MM.1S (cell line): ENCODE measurements at regions not wholly inside any gene's neighbourhood (a gene's known extent, or its start where the extent isn't known, plus 50 kb on each side); places are given as distances from the start of the nearest gene placed in this dataset.

Experiments
- DNase-seq: peaks from one replicate; pipeline ENCODE4 v3.0.0-alpha.2; 2015
- H2AFZ ChIP-seq: fragments of 300-600 bp; sonication (generic); 2 replicates; pipeline ENCODE4 v1.6.0; 2016; ENCODE audit warnings: antibody characterized with exemption, low read length
- H3F3A ChIP-seq: fragments of 300-600 bp; sonication (generic); 2 replicates; pipeline ENCODE4 v1.6.1; 2016; ENCODE audit warnings: mild to moderate bottlenecking, antibody characterized with exemption, low read length, moderate library complexity, mixed read lengths; ENCODE audit not compliant: insufficient read depth
- H3K27ac ChIP-seq: fragments of 300-600 bp; sonication (generic); 2 replicates; pipeline ENCODE4 v1.5.1; 2016; ENCODE audit warnings: mild to moderate bottlenecking, low read length
- H3K27me3 ChIP-seq: fragments of 300-600 bp; sonication (generic); replicated peaks from 2 replicates; pipeline ENCODE4 v1.6.0; 2016; ENCODE audit warnings: low read length; ENCODE audit not compliant: insufficient read depth
- H3K36me3 ChIP-seq: fragments of 300-600 bp; sonication (generic); replicated peaks from 2 replicates; pipeline ENCODE4 v1.6.1; 2016; ENCODE audit warnings: mild to moderate bottlenecking, low read length, mixed read lengths; ENCODE audit not compliant: insufficient read depth
- H3K4me1 ChIP-seq: fragments of 300-600 bp; sonication (generic); 2 replicates; pipeline ENCODE4 v1.6.1; 2016; ENCODE audit warnings: low read length, mixed read lengths
- H3K4me2 ChIP-seq: fragments of 300-600 bp; sonication (generic); 2 replicates; pipeline ENCODE4 v1.6.0; 2016; ENCODE audit warnings: low read depth, low read length
- H3K4me3 ChIP-seq: fragments of 300-600 bp; sonication (generic); 2 replicates; pipeline ENCODE4 v1.5.1; 2016; ENCODE audit warnings: low read length, mixed read lengths
- H3K79me2 ChIP-seq: fragments of 300-600 bp; sonication (generic); 2 replicates; pipeline ENCODE4 v1.6.1; 2016; ENCODE audit warnings: mixed run types, low read length, mixed read lengths
- H3K9ac ChIP-seq: fragments of 300-600 bp; sonication (generic); 2 replicates; pipeline ENCODE4 v1.6.1; 2016; ENCODE audit warnings: low read length, mixed read lengths
- H3K9me2 ChIP-seq: fragments of 300-600 bp; sonication (generic); replicated peaks from 2 replicates; pipeline ENCODE4 v1.6.1; 2016; ENCODE audit warnings: mild to moderate bottlenecking, low read length, mixed read lengths; ENCODE audit not compliant: insufficient read depth
- H3K9me3 ChIP-seq: fragments of 300-600 bp; sonication (generic); replicated peaks from 2 replicates; pipeline ENCODE4 v1.6.1; 2016; ENCODE audit warnings: mild to moderate bottlenecking, low read length, mixed read lengths; ENCODE audit not compliant: insufficient read depth
- H4K20me1 ChIP-seq: fragments of 300-600 bp; sonication (generic); 2 replicates; pipeline ENCODE4 v1.6.1; 2016; ENCODE audit warnings: mild to moderate bottlenecking, low read length, moderate library complexity, mixed read lengths; ENCODE audit not compliant: insufficient read depth
- CTCF ChIP-seq: fragments of 300-600 bp; sonication (generic); IDR thresholded peaks from 2 replicates; pipeline ENCODE4 v1.5.1; 2016; ENCODE audit warnings: antibody characterized with exemption, low read length, mixed read lengths
- EZH2 ChIP-seq: fragments of 300-600 bp; sonication (generic); optimal IDR thresholded peaks from 2 replicates; pipeline ENCODE3; 2017; ENCODE audit warnings: low read depth, mild to moderate bottlenecking, antibody characterized with exemption, low read length, mixed read lengths
- EZH2phosphoT487 ChIP-seq: fragments of 300-600 bp; sonication (generic); IDR thresholded peaks from 2 replicates; pipeline ENCODE4 v1.6.1; 2018; ENCODE audit warnings: antibody characterized with exemption, low read length

DNA sequence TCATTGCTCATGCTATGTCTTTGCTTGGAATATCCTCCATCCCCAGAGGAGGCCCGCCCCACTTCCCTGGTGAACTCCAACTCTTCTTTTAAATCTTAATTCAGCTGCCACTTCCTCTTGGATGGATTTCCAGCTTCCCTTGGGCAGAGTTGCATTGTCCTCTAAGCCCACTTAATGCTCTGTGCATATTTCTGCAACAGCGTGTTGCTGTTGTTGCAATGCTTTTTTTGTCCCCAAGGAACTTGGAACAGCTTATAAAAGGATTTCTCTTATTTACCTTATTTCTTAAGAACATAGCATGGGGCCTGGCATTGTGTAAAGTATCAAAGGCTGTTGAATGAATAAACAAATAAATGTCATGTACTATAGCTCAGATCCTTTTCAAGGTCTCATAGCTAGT, 507.4 kb downstream of the METTL15 start:
- Histone ChIP-seq H3K36me3 (no peaks in the 10 kb centered on the region), H3F3A (no peaks in the 10 kb centered on the region), H4K20me1 (no peaks in the 10 kb centered on the region), H3K79me2 (no peaks in the 10 kb centered on the region), H3K4me2 (no peak overlapping the region), H3K9ac (no peak overlapping the region), H3K4me3 (no peak overlapping the region), H3K27me3 (no peaks in the 10 kb centered on the region), H3K9me3 (no peaks in the 10 kb centered on the region), H3K9me2 (no peaks in the 10 kb centered on the region), H3K4me1 (no peaks in the 10 kb centered on the region), H3K27ac (no peak overlapping the region), H2AFZ (no peak overlapping the region)
- no peak for DNase-seq
- TF ChIP-seq CTCF = no peak
- no peak for TF ChIP-seq EZH2
- TF ChIP-seq EZH2phosphoT487 = no peak

GRCh38 chr11:28606930-28607329, 498.7 kb downstream of the METTL15 start:
- DNase-seq = no peak
- no peaks in the 10 kb centered on the region for H3K9me3 ChIP-seq
- no peaks in the 10 kb centered on the region for H3K9me2 ChIP-seq
- H2AFZ ChIP-seq = no peak overlapping the region
- H3K27ac ChIP-seq = no peak overlapping the region
- H4K20me1 ChIP-seq = no peaks in the 10 kb centered on the region
- no peaks in the 10 kb centered on the region for H3F3A ChIP-seq
- no peak overlapping the region for H3K4me2 ChIP-seq
- TF ChIP-seq EZH2 = no peak
- TF ChIP-seq EZH2phosphoT487 = no peak
- TF ChIP-seq CTCF = no peak
- no peaks in the 10 kb centered on the region for H3K36me3 ChIP-seq
- H3K79me2 ChIP-seq = no peaks in the 10 kb centered on the region
- no peak overlapping the region for H3K4me3 ChIP-seq
- H3K9ac ChIP-seq = no peak overlapping the region
- no peaks in the 10 kb centered on the region for H3K4me1 ChIP-seq
- no peaks in the 10 kb centered on the region for H3K27me3 ChIP-seq

- DNase-seq = no peak
- H3F3A ChIP-seq = no peaks in the 10 kb centered on the region
Observed at GRCh38 chr11:28599656-28600055, 491.5 kb downstream of the METTL15 start.

More at GRCh38 chr11:28599656-28600055, 491.5 kb downstream of the METTL15 start:
- Histone ChIP-seq H3K79me2 (no peaks in the 10 kb centered on the region), H3K9ac (no peak overlapping the region), H3K4me1 (no peaks in the 10 kb centered on the region), H3K27ac (no peak overlapping the region), H3K36me3 (no peaks in the 10 kb centered on the region), H3K9me3 (no peaks in the 10 kb centered on the region), H3K27me3 (no peaks in the 10 kb centered on the region), H3K4me2 (no peak overlapping the region), H4K20me1 (no peaks in the 10 kb centered on the region), H3K4me3 (no peak overlapping the region), H3K9me2 (no peaks in the 10 kb centered on the region), H2AFZ (no peak overlapping the region)
- TF ChIP-seq CTCF = no peak
- TF ChIP-seq EZH2phosphoT487 = no peak
- TF ChIP-seq EZH2 = no peak
